Activated naive CD4-positive, alpha-beta T cell treated with anti-CD3 and anti-CD28 coated beads, Interleukin-2, amount 50 U/mL, for 72 hours (primary cell): ENCODE measurements at regions not wholly inside any gene's neighbourhood (a gene's known extent, or its start where the extent isn't known, plus 50 kb on each side); places are given as distances from the start of the nearest gene placed in this dataset.

Experiments used
- ATAC-seq, 2 donors: fragments of 150-1000 bp; cut with Tn5 transposase; 2 replicates each; pipeline ENCODE4 v1.10.0; 2021; ENCODE audit warnings: mild to moderate bottlenecking in 2 of 2, moderate library complexity in 2 of 2
- DNase-seq, 2 donors: peaks; one replicate each; pipeline ENCODE4 v3.0.0; 2021 to 2022; ENCODE audit warnings: low spot score in 2 of 2
- H3K27ac Mint-ChIP-seq, 2 donors: one replicate each; pipeline ENCODE4 v1.8.0; 2022; ENCODE audit warnings: mild to moderate bottlenecking in 2 of 2, mixed read lengths in 2 of 2
- H3K36me3 Mint-ChIP-seq, 2 donors: one replicate each; pipeline ENCODE4 v1.8.0; 2022; ENCODE audit warnings: mixed read lengths in 2 of 2
- H3K9me3 Mint-ChIP-seq, 2 donors: one replicate each; pipeline ENCODE4 v1.8.0; 2022; ENCODE audit warnings: mixed read lengths in 2 of 2

- Mint-ChIP-seq H3K9me3 (no peaks in the 10 kb centered on the region), H3K36me3 (no peaks in the 10 kb centered on the region), H3K27ac (no peak overlapping the region)
- no peak for DNase-seq
- peak in 1 of 2 donors; percentile 13 for ATAC-seq
Measured at GRCh38 chr4:1540601-1541375, 134.5 kb upstream of the NKX1-1 start.

GRCh38 chr4:1539859-1540600, 133.8 kb upstream of the NKX1-1 start:
- no peak for DNase-seq
- Mint-ChIP-seq H3K9me3 (no peaks in the 10 kb centered on the region), H3K36me3 (no peaks in the 10 kb centered on the region), H3K27ac (no peak overlapping the region)
- ATAC-seq = no peak

GRCh38 chr4:1538941-1539772, 132.9 kb upstream of the NKX1-1 start:
- no peaks in the 10 kb centered on the region for H3K36me3 Mint-ChIP-seq
- DNase-seq (no peak), ATAC-seq (no peak)
- no peak overlapping the region for H3K27ac Mint-ChIP-seq
- no peaks in the 10 kb centered on the region for H3K9me3 Mint-ChIP-seq

GRCh38 chr4:1538096-1538410, 131.8 kb upstream of the NKX1-1 start:
- no peaks in the 10 kb centered on the region for H3K9me3 Mint-ChIP-seq
- no peak for DNase-seq
- no peak overlapping the region for H3K27ac Mint-ChIP-seq
- H3K36me3 Mint-ChIP-seq = no peaks in the 10 kb centered on the region
- no peak for ATAC-seq

GRCh38 chr4:1537410-1538095, 131.3 kb upstream of the NKX1-1 start:
- DNase-seq (no peak), ATAC-seq (no peak)
- Mint-ChIP-seq H3K36me3 (no peaks in the 10 kb centered on the region), H3K27ac (no peak overlapping the region), H3K9me3 (no peaks in the 10 kb centered on the region)

- DNase-seq (no peak), ATAC-seq (no peak)
- Mint-ChIP-seq H3K36me3 (no peaks in the 10 kb centered on the region), H3K27ac (no peak overlapping the region), H3K9me3 (no peaks in the 10 kb centered on the region)
Measured at GRCh38 chr4:1536579-1537409, 130.6 kb upstream of the NKX1-1 start.

- no peak overlapping the region for H3K27ac Mint-ChIP-seq
- H3K36me3 Mint-ChIP-seq = no peaks in the 10 kb centered on the region
- DNase-seq (no peak), ATAC-seq (no peak)
- H3K9me3 Mint-ChIP-seq = no peaks in the 10 kb centered on the region
Measured at GRCh38 chr4:1535926-1536578, 129.8 kb upstream of the NKX1-1 start.

GRCh38 chr4:1534876-1535526, 128.8 kb upstream of the NKX1-1 start:
- DNase-seq (no peak), ATAC-seq (no peak)
- Mint-ChIP-seq H3K27ac (no peak overlapping the region), H3K9me3 (no peaks in the 10 kb centered on the region), H3K36me3 (no peaks in the 10 kb centered on the region)

GRCh38 chr4:1534095-1534872, 128.0 kb upstream of the NKX1-1 start:
- no peak for ATAC-seq
- no peaks in the 10 kb centered on the region for H3K9me3 Mint-ChIP-seq
- no peaks in the 10 kb centered on the region for H3K36me3 Mint-ChIP-seq
- DNase-seq = no peak
- H3K27ac Mint-ChIP-seq = no peak overlapping the region

- no peak for ATAC-seq
- no peaks in the 10 kb centered on the region for H3K9me3 Mint-ChIP-seq
Measured at GRCh38 chr4:1533501-1534064, 127.3 kb upstream of the NKX1-1 start.

GRCh38 chr4:1532549-1533395, 126.5 kb upstream of the NKX1-1 start:
- no peaks in the 10 kb centered on the region for H3K36me3 Mint-ChIP-seq
- no peak for ATAC-seq

More at GRCh38 chr4:1533501-1534064, 127.3 kb upstream of the NKX1-1 start:
- no peaks in the 10 kb centered on the region for H3K36me3 Mint-ChIP-seq
- DNase-seq = no peak
- no peak overlapping the region for H3K27ac Mint-ChIP-seq

GRCh38 chr4:1531683-1532548, 125.7 kb upstream of the NKX1-1 start:
- Mint-ChIP-seq H3K36me3 (no peaks in the 10 kb centered on the region), H3K9me3 (no peaks in the 10 kb centered on the region), H3K27ac (no peak overlapping the region)
- ATAC-seq (no peak), DNase-seq (no peak)

More at GRCh38 chr4:1532549-1533395, 126.5 kb upstream of the NKX1-1 start:
- Mint-ChIP-seq H3K27ac (no peak overlapping the region), H3K9me3 (no peaks in the 10 kb centered on the region)
- DNase-seq = no peak

- H3K27ac Mint-ChIP-seq = no peak overlapping the region
- DNase-seq (no peak), ATAC-seq (no peak)
- H3K9me3 Mint-ChIP-seq = peaks cover 3 to 6% of the 10 kb centered on the region in 2 donors
- peaks cover 0 to 6% of the 10 kb centered on the region in 2 donors for H3K36me3 Mint-ChIP-seq
Measured at GRCh38 chr4:1530356-1530755, 124.1 kb upstream of the NKX1-1 start.
